GM10248 (cell line): ENCODE measurements at regions not wholly inside any gene's neighbourhood (a gene's known extent, or its start where the extent isn't known, plus 50 kb on each side); places are given as distances from the start of the nearest gene placed in this dataset.

Experiments used
- CTCF ChIA-PET: fragments of 300-600 bp; sonication (Branson Sonifier 250); formaldehyde crosslinking; extraction: SDS; loops from one replicate; lab custom pipeline; 2021; ENCODE audit warnings: antibody characterized with exemption; lab: Yijun Ruan, JAX
- POLR2A ChIA-PET: fragments of 350-650 bp; sonication (Branson Sonifier 250); formaldehyde crosslinking; extraction: SDS; loops from one replicate; lab custom pipeline; 2020; ENCODE audit warnings: antibody characterized with exemption; lab: Yijun Ruan, JAX
- DNase-seq: peaks from one replicate; pipeline ENCODE4 v3.0.0; 2012; ENCODE audit errors: extremely low spot score
- TF ChIP-seq, protein P1 (sequence below): IDR thresholded peaks from 2 replicates; pipeline ENCODE4 v1.5.1; 2012; ENCODE audit warnings: mild to moderate bottlenecking, low read depth; ENCODE audit errors: extremely low read depth, missing control alignments, control extremely low read depth

DNA sequence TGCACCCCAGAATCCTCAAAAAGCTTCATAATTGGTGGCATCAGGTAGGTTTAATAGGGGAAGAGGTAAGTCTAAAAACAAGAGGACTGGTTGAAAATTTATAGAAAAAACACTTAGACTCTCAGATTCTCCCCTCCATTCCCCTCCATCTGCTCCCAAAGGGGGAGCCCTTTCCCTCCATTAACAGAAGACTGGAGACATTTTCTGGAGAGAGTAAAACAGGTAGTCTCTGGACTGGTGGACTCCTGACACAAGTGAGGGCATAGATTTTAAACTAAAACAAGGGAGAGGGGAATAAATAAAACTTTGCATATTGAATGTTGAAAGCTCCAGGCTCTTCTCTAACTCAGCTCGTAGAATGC is 54.0 kb upstream of the IPO9 start:
- POLR2A ChIA-PET, result no interaction called here
- TF ChIP-seq, protein P1, sequence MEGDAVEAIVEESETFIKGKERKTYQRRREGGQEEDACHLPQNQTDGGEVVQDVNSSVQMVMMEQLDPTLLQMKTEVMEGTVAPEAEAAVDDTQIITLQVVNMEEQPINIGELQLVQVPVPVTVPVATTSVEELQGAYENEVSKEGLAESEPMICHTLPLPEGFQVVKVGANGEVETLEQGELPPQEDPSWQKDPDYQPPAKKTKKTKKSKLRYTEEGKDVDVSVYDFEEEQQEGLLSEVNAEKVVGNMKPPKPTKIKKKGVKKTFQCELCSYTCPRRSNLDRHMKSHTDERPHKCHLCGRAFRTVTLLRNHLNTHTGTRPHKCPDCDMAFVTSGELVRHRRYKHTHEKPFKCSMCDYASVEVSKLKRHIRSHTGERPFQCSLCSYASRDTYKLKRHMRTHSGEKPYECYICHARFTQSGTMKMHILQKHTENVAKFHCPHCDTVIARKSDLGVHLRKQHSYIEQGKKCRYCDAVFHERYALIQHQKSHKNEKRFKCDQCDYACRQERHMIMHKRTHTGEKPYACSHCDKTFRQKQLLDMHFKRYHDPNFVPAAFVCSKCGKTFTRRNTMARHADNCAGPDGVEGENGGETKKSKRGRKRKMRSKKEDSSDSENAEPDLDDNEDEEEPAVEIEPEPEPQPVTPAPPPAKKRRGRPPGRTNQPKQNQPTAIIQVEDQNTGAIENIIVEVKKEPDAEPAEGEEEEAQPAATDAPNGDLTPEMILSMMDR, result no peak
- CTCF ChIA-PET, result interaction anchor here (1.2 to 1.8 kb wide), 5 partner anchors 13 to 520 kb away, joined by 3 read pairs; no protein-coding TSS in a partner anchor
- no peak for DNase-seq

DNA sequence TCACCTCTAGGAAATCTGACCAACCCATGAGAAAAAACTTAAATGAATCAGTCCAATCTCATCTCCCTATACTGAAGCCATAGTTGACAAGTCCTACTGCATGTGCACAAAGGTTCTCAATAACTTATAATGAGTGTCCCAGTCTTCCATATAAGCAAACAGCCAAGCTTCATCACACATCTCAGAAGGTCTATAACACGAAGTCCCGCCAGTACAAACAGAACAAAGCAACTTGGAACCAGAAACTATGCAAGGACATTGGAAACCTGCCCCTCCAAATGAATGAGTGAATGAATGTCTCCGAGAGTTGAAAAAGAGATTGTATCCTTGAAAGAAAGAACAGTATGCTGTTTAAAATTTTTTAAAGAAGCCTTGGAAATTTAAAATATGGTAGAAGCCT is 53.6 kb upstream of the IPO9 start:
- POLR2A ChIA-PET, result no interaction called here
- TF ChIP-seq, protein P1, result no peak
- CTCF ChIA-PET, result interaction anchor here (1.2 to 1.8 kb wide), 3 partner anchors 12 to 18 kb away, joined by 3 read pairs; no protein-coding TSS in a partner anchor
- DNase-seq, result no peak

DNA sequence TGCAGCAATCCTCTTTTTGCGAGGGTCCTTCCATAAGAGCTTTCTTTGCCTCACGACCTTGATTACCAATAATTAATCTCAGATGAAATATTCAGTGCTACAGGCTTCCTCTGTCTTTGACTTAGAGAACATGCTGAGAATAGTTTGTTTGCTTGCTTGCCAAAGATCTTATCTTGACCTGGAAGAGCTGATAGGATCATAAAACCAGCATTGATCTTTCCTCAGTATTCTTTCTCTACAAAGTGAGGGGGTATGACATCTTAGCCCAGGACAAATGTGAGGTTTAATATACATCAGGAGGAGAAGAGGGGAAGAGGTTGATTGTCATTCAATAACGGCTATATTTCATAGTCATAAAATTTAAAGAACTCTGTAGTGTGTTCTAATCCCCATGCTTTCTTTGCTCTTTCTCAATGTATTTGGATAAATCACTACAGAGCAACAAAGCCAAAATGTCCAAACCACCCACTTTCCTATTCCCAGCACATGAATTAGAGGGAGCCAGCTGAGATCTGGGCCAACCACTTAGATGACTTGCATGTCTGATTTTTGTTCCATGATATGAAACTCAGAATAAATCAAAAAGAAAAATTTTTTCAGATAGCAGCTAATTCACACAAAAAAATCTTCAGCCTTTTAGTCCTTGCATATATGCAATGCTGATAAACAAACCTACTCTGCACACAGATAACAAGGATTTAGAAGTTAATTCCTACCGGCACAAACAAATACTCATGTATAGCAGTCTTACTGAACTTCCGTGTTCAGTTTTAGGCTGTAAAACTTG is 50.5 kb upstream of the IPO9 start:
- TF ChIP-seq, protein P1, result no peak
- DNase-seq, result no peak
- CTCF ChIA-PET, result interaction anchor here (0.7 to 2.5 kb wide), 5 partner anchors 12 to 330 kb away, joined by 3 to 8 read pairs (median 3); no protein-coding TSS in a partner anchor
- POLR2A ChIA-PET, result interaction anchor here (0.7 kb wide), 1 partner anchor 508 kb away, joined by 3 read pairs; no protein-coding TSS in a partner anchor
